Osteoblast (primary cell): ENCODE measurements at regions not wholly inside any gene's neighbourhood (a gene's known extent, or its start where the extent isn't known, plus 50 kb on each side); places are given as distances from the start of the nearest gene placed in this dataset.

Experiments
- DNase-seq: peaks from one replicate; pipeline ENCODE4 v3.0.0; 2011; ENCODE audit warnings: low spot score, mixed read lengths; ENCODE audit not compliant: insufficient read length; ENCODE audit errors: missing footprints
- H2AFZ ChIP-seq: 2 replicates; pipeline ENCODE4 v1.6.0; 2011; ENCODE audit warnings: mild to moderate bottlenecking, low read length
- H3K27ac ChIP-seq: 2 replicates; pipeline ENCODE4 v1.5.1; 2011; ENCODE audit warnings: mild to moderate bottlenecking, low read depth, low read length, moderate library complexity
- H3K27me3 ChIP-seq: 2 replicates; pipeline ENCODE4 v1.6.0; 2012; ENCODE audit warnings: mild to moderate bottlenecking, control low read depth, inconsistent platforms, low read length, moderate library complexity; ENCODE audit not compliant: insufficient read depth
- H3K36me3 ChIP-seq: 2 replicates; pipeline ENCODE4 v1.5.1; 2011; ENCODE audit warnings: mild to moderate bottlenecking, low read length, control low read depth, moderate library complexity; ENCODE audit not compliant: insufficient read depth
- H3K4me1 ChIP-seq: 2 replicates; pipeline ENCODE4 v1.5.1; 2011; ENCODE audit warnings: mild to moderate bottlenecking, low read length, control low read depth, moderate library complexity; ENCODE audit not compliant: insufficient read depth
- H3K4me2 ChIP-seq: 2 replicates; pipeline ENCODE4 v1.6.0; 2011; ENCODE audit warnings: mild to moderate bottlenecking, low read length; ENCODE audit not compliant: insufficient read depth
- H3K4me3 ChIP-seq: fragments of 200-600 bp; sonication (generic); 3 replicates; pipeline ENCODE4 v1.5.1; 2012; ENCODE audit warnings: mild to moderate bottlenecking, low read length, inconsistent platforms; ENCODE audit not compliant: insufficient read depth
- H3K79me2 ChIP-seq: 2 replicates; pipeline ENCODE4 v1.6.0; 2012; ENCODE audit warnings: mild to moderate bottlenecking, low read length, control low read depth, inconsistent platforms; ENCODE audit not compliant: insufficient read depth
- H3K9me3 ChIP-seq: 2 replicates; pipeline ENCODE4 v1.5.1; 2011; ENCODE audit warnings: low read depth, low read length, control low read depth
- H4K20me1 ChIP-seq: 2 replicates; pipeline ENCODE4 v1.6.0; 2012; ENCODE audit warnings: mild to moderate bottlenecking, low read length, control low read depth; ENCODE audit not compliant: insufficient read depth
- TF ChIP-seq, protein P1 (sequence below): IDR thresholded peaks from 2 replicates; pipeline ENCODE4 v1.5.1; 2011; ENCODE audit warnings: mild to moderate bottlenecking, low read depth, low read length, moderate library complexity; ENCODE audit errors: extremely low read depth

DNA sequence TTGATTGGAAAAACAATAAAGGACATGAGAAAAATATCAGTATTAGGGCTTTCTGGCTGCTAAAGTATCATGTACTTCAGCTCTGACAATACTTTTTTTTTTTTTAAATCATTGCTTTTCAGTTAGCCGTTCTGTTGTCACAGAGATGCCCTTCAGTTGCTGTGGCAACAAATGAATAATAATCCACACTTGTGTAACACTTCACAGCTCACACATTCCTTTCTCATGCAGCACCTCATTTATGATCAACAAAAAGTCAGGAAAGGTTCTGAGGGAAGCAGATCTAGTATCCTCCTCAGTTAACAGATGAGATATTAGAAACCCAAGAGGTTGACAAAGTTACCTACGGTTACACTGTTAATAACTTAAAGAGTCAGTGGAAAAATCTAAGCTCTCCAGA, 444.2 kb upstream of the SLIT2 start:
- TF ChIP-seq, protein P1, sequence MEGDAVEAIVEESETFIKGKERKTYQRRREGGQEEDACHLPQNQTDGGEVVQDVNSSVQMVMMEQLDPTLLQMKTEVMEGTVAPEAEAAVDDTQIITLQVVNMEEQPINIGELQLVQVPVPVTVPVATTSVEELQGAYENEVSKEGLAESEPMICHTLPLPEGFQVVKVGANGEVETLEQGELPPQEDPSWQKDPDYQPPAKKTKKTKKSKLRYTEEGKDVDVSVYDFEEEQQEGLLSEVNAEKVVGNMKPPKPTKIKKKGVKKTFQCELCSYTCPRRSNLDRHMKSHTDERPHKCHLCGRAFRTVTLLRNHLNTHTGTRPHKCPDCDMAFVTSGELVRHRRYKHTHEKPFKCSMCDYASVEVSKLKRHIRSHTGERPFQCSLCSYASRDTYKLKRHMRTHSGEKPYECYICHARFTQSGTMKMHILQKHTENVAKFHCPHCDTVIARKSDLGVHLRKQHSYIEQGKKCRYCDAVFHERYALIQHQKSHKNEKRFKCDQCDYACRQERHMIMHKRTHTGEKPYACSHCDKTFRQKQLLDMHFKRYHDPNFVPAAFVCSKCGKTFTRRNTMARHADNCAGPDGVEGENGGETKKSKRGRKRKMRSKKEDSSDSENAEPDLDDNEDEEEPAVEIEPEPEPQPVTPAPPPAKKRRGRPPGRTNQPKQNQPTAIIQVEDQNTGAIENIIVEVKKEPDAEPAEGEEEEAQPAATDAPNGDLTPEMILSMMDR, result no peak
- H3K27ac ChIP-seq, result peak overlapping the region; percentile 42
- H3K4me3 ChIP-seq, result no peak overlapping the region
- H3K9me3 ChIP-seq, result no peaks in the 10 kb centered on the region
- DNase-seq, result peak; percentile 46
- H3K36me3 ChIP-seq, result no peaks in the 10 kb centered on the region
- H4K20me1 ChIP-seq, result no peaks in the 10 kb centered on the region
- H2AFZ ChIP-seq, result no peak overlapping the region
- H3K27me3 ChIP-seq, result no peaks in the 10 kb centered on the region
- H3K4me1 ChIP-seq, result peaks cover 26% of the 10 kb centered on the region
- no peaks in the 10 kb centered on the region for H3K79me2 ChIP-seq
- H3K4me2 ChIP-seq, result no peak overlapping the region

DNA sequence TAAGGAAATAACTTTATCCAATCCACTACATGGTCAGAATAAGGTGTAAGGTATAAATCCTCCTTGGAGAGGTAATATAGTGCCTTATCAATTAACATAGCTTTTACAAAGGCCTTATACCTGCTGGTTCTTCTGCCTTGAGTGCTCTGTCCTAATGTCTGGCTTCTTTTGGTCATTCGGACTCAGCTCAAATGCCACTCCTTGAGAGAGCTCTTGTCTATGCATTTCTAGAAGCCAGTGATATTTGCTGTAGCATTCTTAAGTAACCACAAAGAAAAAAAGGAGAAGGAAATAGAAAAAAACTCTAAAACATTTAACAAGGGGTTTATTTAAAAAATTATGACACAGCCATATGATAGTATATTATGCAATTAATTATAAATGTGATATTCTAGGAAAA, 444.8 kb upstream of the SLIT2 start:
- H4K20me1 ChIP-seq, result no peaks in the 10 kb centered on the region
- no peaks in the 10 kb centered on the region for H3K9me3 ChIP-seq
- no peak overlapping the region for H2AFZ ChIP-seq
- H3K4me3 ChIP-seq, result no peak overlapping the region
- DNase-seq, result no peak
- no peaks in the 10 kb centered on the region for H3K79me2 ChIP-seq
- peaks cover 26% of the 10 kb centered on the region for H3K4me1 ChIP-seq
- no peak overlapping the region for H3K4me2 ChIP-seq
- H3K36me3 ChIP-seq, result no peaks in the 10 kb centered on the region
- H3K27me3 ChIP-seq, result no peaks in the 10 kb centered on the region
- TF ChIP-seq, protein P1, result no peak
- H3K27ac ChIP-seq, result no peak overlapping the region

DNA sequence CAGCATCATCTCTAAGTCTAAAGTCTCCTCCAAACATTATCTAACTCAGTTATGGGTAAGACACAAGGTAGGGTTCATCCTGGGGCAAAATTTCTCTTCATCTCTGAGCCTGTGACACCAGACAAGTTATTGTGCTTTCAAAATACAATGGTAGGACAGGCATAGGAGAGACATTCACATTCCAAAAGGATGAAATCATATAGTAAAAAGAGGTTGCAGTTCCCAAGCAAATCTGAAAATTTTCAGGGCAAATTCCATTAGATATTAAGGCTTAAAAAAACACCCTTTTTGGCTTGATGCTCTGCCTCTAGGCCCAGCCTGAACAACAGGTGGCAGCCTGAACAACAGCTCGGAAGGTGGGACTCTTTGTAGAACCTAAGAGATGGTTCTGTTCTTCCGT, 448.3 kb upstream of the SLIT2 start:
- Histone ChIP-seq H2AFZ (no peak overlapping the region), H3K4me3 (no peak overlapping the region), H3K36me3 (no peaks in the 10 kb centered on the region), H3K9me3 (no peaks in the 10 kb centered on the region), H3K4me1 (peaks cover 18% of the 10 kb centered on the region), H3K4me2 (no peak overlapping the region), H3K79me2 (no peaks in the 10 kb centered on the region), H4K20me1 (no peaks in the 10 kb centered on the region), H3K27ac (no peak overlapping the region), H3K27me3 (no peaks in the 10 kb centered on the region)
- no peak for DNase-seq
- TF ChIP-seq, protein P1, result no peak

DNA sequence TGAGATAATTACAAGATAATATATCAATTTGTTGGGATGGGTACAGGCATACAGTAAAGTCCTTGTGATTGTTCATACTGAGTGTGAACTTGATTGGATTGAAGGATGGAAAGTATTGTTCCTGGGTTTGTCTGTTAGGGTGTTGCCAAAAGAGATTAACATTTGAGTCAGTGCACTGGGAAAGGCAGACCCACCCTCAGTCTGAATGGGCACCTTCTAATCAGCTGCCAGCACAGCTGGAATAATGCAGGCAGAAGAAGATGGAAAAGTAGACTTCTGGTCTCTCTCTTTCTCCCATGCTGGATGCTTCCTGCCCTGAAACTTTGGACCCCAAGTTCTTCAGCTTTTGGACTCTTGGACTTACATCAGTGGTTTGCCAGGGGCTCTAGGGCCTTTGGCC, 457.9 kb upstream of the SLIT2 start:
- Histone ChIP-seq H4K20me1 (no peaks in the 10 kb centered on the region), H3K4me1 (no peaks in the 10 kb centered on the region), H3K4me2 (no peak overlapping the region), H2AFZ (no peak overlapping the region), H3K79me2 (no peaks in the 10 kb centered on the region), H3K36me3 (no peaks in the 10 kb centered on the region), H3K9me3 (no peaks in the 10 kb centered on the region), H3K27me3 (no peaks in the 10 kb centered on the region), H3K4me3 (no peak overlapping the region), H3K27ac (no peak overlapping the region)
- TF ChIP-seq, protein P1, result no peak
- no peak for DNase-seq
